Glomerular visceral epithelial cell (primary cell): ENCODE measurements at regions not wholly inside any gene's neighbourhood (a gene's known extent, or its start where the extent isn't known, plus 50 kb on each side); places are given as distances from the start of the nearest gene placed in this dataset.
"Not testable (repeated sequence)": the region's sequence is repeated elsewhere in the genome, so short reads cannot be mapped to it uniquely, and the experiment has no call there.

Experiments used
- DNase-seq: peaks from one replicate; pipeline ENCODE4 v3.0.0-alpha.2; 2016; ENCODE audit errors: extremely low spot score

DNA sequence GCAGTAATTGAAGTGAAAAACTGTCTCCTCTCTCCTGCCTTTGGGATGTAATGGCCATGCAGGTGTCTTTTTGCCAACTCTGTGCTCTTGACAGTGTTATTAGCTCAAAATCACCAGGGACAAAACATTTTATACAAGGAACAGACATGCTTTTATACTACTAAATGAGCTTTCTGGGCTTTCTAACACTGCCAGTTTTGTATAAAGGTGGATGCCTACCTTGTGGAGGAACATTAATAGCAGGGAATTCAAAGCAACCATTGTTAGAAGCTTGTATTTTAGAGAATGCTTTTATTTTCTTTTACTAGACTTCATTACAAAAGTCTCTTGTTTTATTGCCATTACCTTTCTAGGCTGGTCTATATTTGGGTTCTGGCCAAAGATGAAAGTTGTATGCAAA lies 54.7 kb upstream of the ARSJ start:
- DNase-seq = no peak

GRCh38 chr4:114036426-114036825 lies 57.0 kb upstream of the ARSJ start:
- DNase-seq = no peak

DNA sequence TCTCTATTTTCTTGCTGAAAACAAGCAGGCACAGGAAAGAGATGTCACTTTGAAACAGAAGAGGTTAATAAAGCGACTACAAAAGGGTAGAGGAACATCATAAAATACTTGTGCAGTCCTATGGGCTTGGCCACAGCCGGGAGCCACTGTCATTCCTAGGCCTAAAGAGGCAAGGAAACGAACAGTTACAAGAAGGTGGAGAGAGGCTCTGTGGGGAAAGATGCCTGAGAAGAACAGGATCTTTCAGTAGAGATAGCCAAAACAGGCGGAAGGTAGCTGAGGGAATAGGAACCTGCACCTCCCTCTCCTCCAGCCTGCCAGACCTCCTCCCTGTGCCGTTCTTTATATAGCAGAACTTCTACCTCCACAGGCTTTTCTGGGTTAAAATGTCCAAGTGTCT lies 57.4 kb upstream of the ARSJ start:
- no peak for DNase-seq

DNA sequence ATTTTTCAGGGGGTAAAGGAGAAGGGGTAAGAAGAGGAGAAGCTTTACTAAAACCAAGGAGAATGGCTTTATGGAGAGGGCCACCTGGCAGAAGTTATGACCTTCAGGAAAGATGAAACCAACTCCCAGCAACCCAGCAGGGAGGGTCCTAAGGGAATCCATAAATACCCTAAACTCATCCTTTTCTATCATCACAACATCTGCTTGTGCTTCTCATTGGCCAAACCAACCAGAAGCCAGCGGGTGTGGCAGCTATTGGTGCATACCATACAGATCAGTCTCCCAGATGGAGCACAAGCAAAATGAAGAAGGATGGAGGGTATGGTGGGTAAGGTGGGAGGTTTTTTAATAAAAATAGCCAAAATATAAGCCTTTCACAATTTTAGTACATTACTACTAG lies 58.5 kb upstream of the ARSJ start:
- DNase-seq = no peak

DNA sequence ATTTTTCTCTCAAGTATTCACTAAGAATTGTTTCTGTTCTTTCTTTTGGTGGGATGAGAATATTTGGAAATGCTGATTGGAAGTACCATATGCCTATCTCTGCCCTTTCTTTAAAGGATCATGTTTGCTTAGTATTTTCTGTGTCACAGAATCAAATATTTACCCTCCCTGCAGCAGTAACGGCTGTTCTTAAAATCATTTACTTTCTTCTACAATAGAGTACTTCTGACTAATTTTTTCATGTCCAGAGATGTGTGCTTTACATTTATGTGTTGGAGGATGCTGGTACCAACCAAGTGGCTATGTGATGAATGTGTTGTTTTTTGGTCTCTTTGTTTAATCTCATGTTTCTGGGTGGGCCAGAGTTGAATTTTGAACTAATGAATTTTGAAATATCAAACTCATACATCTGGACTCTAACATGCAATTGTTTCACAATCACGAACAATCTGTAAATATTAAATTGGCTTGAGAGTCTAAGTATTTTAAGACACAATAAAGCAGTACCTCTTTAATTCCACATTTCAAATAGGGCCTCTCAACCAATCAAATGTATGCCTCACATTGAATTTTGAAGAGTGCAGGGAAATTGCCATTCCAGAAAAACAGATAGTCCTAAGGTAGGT lies 59.4 kb upstream of the ARSJ start:
- DNase-seq = no peak

DNA sequence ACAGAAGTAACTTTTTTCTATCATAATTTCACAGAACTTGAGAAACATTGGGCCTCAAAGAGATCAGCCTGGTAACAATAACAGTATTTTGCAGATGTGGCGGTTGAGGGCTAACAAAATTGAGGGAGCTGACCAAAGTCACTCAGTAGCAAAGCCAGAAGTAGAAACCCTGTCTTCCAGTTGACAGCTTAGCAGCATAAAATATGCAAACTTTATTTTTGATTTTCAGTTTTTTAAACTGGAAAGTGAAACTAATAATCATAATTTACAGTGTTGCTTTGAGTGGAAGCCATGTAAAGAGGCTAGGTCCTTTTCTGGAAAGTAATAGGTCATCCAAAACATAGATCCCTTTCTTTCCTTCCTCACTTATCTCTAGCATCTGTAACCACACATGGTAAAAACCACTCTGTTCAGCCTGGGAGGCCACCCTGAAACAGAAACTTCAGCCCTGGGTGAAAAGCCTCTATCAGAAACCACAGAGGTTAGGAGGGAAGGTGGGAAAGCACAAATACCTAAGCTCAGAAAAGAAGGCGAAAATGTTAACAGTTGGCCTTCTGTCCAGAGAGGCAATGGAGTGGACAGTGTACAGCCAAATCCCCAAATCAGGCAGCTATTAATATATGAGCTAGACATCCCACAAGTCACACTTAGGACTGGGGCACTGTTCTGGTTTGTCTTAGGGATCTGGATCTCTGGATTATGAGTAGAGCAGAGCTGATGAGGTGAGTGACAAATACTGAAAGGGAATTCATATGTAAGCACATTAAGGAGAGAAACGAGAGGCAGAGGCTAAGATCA lies 61.1 kb upstream of the ARSJ start:
- DNase-seq = peak; percentile 30

- no peak for DNase-seq
These were observed 61.6 kb upstream of the ARSJ start for GRCh38 chr4:114041117-114041475.

- no peak for DNase-seq
These were observed 63.7 kb upstream of the ARSJ start for GRCh38 chr4:114043116-114043515.

DNA sequence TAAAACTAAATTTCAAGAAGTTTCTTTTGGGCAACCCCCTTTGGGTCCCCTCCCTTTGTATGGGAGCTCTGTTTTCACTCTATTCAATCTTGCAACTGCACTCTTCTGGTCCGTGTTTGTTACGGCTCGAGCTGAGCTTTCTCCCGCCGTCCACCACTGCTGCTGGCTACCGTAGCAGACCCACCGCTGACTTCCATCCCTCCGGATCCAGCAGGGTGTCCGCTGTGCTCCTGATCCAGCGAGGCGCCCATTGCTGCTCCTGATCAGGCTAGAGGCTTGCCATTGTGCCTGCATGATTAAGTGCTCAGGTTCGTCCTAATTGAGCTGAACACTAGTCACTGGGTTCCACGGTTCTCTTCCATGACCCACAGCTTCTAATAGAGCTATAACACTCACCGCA lies 64.9 kb upstream of the ARSJ start:
- DNase-seq = not testable (repeated sequence)

DNA sequence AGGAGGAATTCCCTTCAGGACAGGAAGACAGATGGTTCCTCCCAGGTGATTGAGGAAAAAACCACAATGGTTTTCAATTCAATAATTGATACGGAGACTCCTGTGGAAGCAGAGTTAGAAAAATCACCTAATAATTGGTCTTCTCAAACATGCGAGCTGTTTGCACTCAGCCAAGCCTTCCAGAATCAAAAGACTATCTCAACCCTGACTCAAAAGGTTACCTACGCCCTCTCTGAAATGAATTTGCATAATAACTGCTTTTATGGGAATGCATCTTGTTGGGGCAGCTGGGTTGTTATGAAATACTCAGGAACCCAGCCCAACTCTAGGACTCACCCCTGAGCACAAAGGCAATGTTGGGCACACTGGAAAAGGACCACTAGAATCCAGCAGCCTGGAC lies 66.9 kb upstream of the ARSJ start:
- no peak for DNase-seq

DNA sequence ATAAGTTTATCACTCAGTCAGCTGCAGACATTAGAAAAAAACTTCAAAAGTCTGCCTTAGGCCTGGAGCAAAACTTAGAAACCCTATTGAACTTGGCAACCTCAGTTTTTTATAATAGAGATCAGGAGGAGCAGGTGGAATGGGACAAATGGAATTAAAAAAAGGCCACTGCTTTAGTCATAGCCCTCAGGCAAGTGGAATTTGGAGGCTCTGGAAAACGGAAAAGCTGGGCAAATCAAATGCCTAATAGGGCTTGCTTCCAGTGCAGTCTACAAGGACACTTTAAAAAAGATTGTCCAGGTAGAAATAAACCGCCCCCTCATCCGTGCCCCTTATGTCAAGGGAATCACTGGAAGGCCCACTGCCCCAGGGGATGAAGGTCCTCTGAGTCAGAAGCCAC lies 68.7 kb upstream of the ARSJ start:
- not testable (repeated sequence) for DNase-seq

DNA sequence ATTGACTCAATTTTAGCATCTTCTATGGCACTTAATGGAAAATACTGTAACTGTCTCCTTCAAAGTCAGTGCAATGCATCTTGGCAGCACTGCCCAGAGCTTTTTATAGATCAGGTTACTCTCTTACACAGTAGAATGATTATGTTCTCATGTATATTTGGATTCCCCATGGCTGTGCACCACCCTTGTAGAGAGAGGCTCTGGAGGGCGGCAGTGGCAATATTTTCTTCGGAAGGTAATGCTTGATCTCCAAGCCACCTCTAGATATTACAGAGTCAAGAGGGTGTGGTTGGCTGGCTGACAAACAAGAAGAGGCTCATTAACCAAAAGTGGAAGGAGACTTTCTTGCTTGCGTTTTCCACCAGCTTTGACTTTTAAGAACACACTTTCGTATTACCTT lies 72.8 kb upstream of the ARSJ start:
- DNase-seq = no peak

GRCh38 chr4:114056599-114056998 lies 77.2 kb upstream of the ARSJ start:
- no peak for DNase-seq

DNA sequence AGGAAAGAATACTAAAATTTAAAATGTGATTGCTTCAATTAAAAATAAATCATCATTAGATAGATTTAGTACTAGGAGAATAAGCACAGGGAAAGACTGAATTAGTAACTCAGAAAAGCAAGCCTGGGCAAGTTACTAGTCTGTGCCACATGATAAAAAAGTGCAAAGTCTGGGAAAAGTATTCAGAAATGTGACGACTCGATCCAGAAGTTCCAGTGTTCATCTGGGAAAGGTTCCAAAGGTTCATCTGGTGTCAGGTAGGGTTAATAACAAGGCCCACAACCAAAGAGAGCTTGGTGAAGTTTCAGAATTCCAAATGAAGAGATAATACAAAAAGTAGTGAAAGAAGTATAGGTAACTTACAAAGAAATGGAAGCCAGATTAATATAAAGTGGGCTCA lies 78.3 kb upstream of the ARSJ start:
- DNase-seq = no peak

DNA sequence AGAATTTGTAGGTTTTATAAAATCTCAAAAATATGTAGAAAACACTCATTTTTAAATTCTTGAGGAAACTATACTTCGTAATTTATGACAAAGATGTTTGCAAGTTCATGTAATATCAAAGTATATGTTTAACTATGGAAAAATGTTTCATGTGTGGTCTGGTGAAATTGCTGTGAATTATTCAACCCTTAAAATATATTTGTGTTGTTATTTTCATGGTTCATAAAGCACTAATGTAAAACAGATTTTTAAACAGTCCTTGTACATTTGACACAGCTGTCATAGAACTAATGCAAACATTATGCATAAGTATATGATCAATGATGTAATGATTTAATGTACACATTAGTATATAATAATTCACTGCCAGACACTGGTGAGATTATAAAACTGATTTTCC lies 83.1 kb upstream of the ARSJ start:
- no peak for DNase-seq

GRCh38 chr4:114072781-114073180 lies 93.3 kb upstream of the ARSJ start:
- DNase-seq = no peak

GRCh38 chr4:114076899-114077570 lies 97.6 kb upstream of the ARSJ start:
- DNase-seq = peak; percentile 6

- peak; percentile 70 for DNase-seq
These were observed 98.2 kb upstream of the ARSJ start for GRCh38 chr4:114077610-114078009.

- DNase-seq = no peak
These were observed 99.2 kb upstream of the ARSJ start for GRCh38 chr4:114078636-114079035.

DNA sequence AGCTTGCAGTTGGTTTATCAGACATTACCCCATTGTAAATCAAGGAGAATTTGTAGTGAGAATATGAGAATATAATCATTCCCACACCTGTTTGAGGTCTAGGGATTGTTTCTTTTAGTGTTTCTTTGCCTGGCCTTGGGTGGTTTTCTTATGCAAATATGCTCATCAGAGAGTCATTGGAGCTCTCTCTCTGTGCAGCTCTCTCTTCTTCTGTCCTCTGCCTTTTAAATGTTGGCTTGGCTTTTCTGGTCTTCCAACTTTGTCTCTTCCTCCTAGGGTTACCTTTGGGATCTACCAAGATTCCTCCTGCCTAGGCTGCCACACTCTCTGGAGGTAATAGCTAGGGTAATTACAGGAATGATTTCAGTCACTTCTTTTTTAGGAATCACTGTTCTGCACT lies 102.3 kb upstream of the ARSJ start:
- no peak for DNase-seq

- no peak for DNase-seq
These were observed 102.9 kb upstream of the ARSJ start for GRCh38 chr4:114082348-114082747.

DNA sequence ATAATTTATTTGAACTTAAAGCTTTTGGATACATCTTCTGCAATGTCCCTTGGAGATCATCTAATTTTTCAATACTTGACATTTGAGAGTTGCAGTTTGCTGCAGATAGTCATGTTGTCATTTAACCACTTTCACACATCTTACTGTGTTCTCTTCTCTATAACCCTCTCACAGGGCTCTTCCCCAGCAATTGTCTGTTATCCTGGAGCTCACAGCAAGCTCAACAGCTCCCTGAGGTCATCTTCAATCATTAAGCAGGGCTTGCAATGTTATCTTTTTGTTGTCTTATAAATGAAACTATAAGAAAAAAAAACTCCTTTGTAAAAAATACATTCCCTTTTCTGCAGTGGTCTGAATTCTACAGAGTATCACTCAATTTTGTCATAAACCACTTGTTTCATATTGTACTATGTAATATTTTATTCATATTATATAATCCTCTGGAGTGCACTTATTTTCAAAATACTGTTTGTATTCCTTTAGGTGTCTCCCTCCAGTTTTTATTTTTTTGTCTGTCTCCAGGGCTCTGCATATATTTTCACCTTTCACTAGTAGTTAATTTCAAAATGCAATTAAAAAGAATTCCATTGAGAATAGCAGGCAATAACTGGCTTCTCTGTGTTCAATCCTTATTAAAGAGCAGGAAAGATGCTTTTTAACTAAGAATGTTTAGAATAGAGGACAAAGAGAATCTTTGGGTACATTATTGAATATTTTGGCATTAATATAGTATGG lies 106.3 kb upstream of the ARSJ start:
- no peak for DNase-seq
